HEK293 (cell line): ENCODE measurements at regions not wholly inside any gene's neighbourhood (a gene's known extent, or its start where the extent isn't known, plus 50 kb on each side); places are given as distances from the start of the nearest gene placed in this dataset.

Experiments
- PBX3 ChIP-seq: sonication (generic); formaldehyde crosslinking; IDR thresholded peaks from 2 replicates; pipeline ENCODE4 v1.8.1; 2022; ENCODE audit warnings: mild to moderate bottlenecking, moderate library complexity, missing genetic modification reagents
- ZNF366 ChIP-seq: fragments of 450-650 bp; formaldehyde crosslinking; conservative IDR thresholded peaks from 2 replicates; pipeline ENCODE4 v1.5.1; 2016; ENCODE audit warnings: missing biosample characterization, missing genetic modification characterization
- ZNF530 ChIP-seq: fragments of 450-650 bp; formaldehyde crosslinking; IDR thresholded peaks from 2 replicates; pipeline ENCODE4 v1.5.1; 2016; ENCODE audit warnings: low read depth, missing biosample characterization, missing genetic modification characterization
- TF ChIP-seq, protein P1 (sequence below): fragments of 450-650 bp; formaldehyde crosslinking; IDR thresholded peaks from 2 replicates; pipeline ENCODE4 v1.5.1; 2016; ENCODE audit warnings: missing biosample characterization, missing genetic modification characterization
- TF ChIP-seq, protein P2 (sequence below): fragments of 450-650 bp; formaldehyde crosslinking; IDR thresholded peaks from 2 replicates; pipeline ENCODE4 v1.5.1; 2016; ENCODE audit warnings: missing biosample characterization, missing genetic modification characterization
- TF ChIP-seq, protein P3 (sequence below): fragments of 450-650 bp; formaldehyde crosslinking; conservative IDR thresholded peaks from 2 replicates; pipeline ENCODE4 v1.5.1; 2016; ENCODE audit warnings: low read depth, missing biosample characterization, missing genetic modification characterization

DNA sequence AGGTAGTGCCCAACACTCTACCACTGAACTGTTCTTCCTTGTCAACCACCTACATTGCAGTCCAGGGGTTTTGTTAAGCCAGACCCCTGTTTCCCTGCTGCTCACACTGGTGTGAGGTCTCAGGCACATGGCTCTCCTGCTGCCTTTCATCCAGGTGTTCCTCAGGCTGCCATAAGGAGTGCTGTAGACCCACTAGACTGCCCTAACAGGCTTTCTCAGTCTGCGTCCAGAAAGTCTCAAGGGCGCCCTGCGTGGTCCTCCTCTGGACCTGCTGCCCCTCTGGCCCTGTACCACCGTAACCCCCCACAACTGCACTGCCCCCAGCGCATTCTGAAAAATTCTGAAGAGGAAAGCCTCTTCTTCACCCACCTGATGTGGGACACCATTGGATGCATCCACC, 225.7 kb upstream of the ANKRD30A start:
- TF ChIP-seq, protein P1, sequence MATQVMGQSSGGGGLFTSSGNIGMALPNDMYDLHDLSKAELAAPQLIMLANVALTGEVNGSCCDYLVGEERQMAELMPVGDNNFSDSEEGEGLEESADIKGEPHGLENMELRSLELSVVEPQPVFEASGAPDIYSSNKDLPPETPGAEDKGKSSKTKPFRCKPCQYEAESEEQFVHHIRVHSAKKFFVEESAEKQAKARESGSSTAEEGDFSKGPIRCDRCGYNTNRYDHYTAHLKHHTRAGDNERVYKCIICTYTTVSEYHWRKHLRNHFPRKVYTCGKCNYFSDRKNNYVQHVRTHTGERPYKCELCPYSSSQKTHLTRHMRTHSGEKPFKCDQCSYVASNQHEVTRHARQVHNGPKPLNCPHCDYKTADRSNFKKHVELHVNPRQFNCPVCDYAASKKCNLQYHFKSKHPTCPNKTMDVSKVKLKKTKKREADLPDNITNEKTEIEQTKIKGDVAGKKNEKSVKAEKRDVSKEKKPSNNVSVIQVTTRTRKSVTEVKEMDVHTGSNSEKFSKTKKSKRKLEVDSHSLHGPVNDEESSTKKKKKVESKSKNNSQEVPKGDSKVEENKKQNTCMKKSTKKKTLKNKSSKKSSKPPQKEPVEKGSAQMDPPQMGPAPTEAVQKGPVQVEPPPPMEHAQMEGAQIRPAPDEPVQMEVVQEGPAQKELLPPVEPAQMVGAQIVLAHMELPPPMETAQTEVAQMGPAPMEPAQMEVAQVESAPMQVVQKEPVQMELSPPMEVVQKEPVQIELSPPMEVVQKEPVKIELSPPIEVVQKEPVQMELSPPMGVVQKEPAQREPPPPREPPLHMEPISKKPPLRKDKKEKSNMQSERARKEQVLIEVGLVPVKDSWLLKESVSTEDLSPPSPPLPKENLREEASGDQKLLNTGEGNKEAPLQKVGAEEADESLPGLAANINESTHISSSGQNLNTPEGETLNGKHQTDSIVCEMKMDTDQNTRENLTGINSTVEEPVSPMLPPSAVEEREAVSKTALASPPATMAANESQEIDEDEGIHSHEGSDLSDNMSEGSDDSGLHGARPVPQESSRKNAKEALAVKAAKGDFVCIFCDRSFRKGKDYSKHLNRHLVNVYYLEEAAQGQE = no peak
- TF ChIP-seq, protein P2, sequence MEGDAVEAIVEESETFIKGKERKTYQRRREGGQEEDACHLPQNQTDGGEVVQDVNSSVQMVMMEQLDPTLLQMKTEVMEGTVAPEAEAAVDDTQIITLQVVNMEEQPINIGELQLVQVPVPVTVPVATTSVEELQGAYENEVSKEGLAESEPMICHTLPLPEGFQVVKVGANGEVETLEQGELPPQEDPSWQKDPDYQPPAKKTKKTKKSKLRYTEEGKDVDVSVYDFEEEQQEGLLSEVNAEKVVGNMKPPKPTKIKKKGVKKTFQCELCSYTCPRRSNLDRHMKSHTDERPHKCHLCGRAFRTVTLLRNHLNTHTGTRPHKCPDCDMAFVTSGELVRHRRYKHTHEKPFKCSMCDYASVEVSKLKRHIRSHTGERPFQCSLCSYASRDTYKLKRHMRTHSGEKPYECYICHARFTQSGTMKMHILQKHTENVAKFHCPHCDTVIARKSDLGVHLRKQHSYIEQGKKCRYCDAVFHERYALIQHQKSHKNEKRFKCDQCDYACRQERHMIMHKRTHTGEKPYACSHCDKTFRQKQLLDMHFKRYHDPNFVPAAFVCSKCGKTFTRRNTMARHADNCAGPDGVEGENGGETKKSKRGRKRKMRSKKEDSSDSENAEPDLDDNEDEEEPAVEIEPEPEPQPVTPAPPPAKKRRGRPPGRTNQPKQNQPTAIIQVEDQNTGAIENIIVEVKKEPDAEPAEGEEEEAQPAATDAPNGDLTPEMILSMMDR = no peak
- TF ChIP-seq PBX3 (no peak), ZNF530 (tag by site-specific recombination) (no peak), ZNF366 (no peak)
- TF ChIP-seq, protein P3, sequence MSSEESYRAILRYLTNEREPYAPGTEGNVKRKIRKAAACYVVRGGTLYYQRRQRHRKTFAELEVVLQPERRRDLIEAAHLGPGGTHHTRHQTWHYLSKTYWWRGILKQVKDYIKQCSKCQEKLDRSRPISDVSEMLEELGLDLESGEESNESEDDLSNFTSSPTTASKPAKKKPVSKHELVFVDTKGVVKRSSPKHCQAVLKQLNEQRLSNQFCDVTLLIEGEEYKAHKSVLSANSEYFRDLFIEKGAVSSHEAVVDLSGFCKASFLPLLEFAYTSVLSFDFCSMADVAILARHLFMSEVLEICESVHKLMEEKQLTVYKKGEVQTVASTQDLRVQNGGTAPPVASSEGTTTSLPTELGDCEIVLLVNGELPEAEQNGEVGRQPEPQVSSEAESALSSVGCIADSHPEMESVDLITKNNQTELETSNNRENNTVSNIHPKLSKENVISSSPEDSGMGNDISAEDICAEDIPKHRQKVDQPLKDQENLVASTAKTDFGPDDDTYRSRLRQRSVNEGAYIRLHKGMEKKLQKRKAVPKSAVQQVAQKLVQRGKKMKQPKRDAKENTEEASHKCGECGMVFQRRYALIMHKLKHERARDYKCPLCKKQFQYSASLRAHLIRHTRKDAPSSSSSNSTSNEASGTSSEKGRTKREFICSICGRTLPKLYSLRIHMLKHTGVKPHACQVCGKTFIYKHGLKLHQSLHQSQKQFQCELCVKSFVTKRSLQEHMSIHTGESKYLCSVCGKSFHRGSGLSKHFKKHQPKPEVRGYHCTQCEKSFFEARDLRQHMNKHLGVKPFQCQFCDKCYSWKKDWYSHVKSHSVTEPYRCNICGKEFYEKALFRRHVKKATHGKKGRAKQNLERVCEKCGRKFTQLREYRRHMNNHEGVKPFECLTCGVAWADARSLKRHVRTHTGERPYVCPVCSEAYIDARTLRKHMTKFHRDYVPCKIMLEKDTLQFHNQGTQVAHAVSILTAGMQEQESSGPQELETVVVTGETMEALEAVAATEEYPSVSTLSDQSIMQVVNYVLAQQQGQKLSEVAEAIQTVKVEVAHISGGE (tag by site-specific recombination) = no peak
